ENCODE measurements at regions not wholly inside any gene's neighbourhood (a gene's known extent, or its start where the extent isn't known, plus 50 kb on each side); places are given as distances from the start of the nearest gene placed in this dataset.

- H3K27me3 Mint-ChIP-seq: peaks cover 16 to 31% (median 23%) of the 10 kb centered on the region in 5 donors
- no peaks in the 10 kb centered on the region for H3K4me1 Mint-ChIP-seq
- no peaks in the 10 kb centered on the region for H3K36me3 Mint-ChIP-seq
- POLR2A ChIA-PET: no interaction called here
- no peak overlapping the region for H3K27ac Mint-ChIP-seq
- ATAC-seq (no peak), DNase-seq (no peak)
- no peak overlapping the region for H3K4me3 Mint-ChIP-seq
- H3K9me3 Mint-ChIP-seq: peaks cover 0 to 10% (median 3%) of the 10 kb centered on the region in 9 donors
Measured at GRCh38 chr3:130619196-130619595, 102.2 kb downstream of the COL6A6 start.

- Mint-ChIP-seq H3K9me3 (peaks cover 0 to 8% (median 0%) of the 10 kb centered on the region in 9 donors), H3K4me1 (no peaks in the 10 kb centered on the region), H3K27ac (no peak overlapping the region), H3K27me3 (peaks cover 11 to 23% (median 18%) of the 10 kb centered on the region in 5 donors), H3K4me3 (no peak overlapping the region), H3K36me3 (no peaks in the 10 kb centered on the region)
- POLR2A ChIA-PET: no interaction called here
- no peak for DNase-seq
- no peak for ATAC-seq
Measured at GRCh38 chr3:130621824-130622223, 104.8 kb downstream of the COL6A6 start.

- H3K4me1 Mint-ChIP-seq: no peaks in the 10 kb centered on the region
- POLR2A ChIA-PET: no interaction called here
- peaks cover 0 to 20% (median 0%) of the 10 kb centered on the region in 9 donors for H3K9me3 Mint-ChIP-seq
Measured at GRCh38 chr3:130626049-130626448, 109.1 kb downstream of the COL6A6 start.

GRCh38 chr3:130627143-130627855, 110.3 kb downstream of the COL6A6 start:
- ATAC-seq (no peak), DNase-seq (no peak)
- Mint-ChIP-seq H3K27ac (no peak overlapping the region), H3K4me1 (no peaks in the 10 kb centered on the region), H3K27me3 (peaks cover 11 to 23% (median 14%) of the 10 kb centered on the region in 5 donors), H3K9me3 (peaks cover 0 to 20% (median 0%) of the 10 kb centered on the region in 9 donors), H3K4me3 (no peak overlapping the region), H3K36me3 (no peaks in the 10 kb centered on the region)
- POLR2A ChIA-PET: no interaction called here

More at GRCh38 chr3:130626049-130626448, 109.1 kb downstream of the COL6A6 start:
- DNase-seq: no peak
- ATAC-seq: no peak
- Mint-ChIP-seq H3K4me3 (no peak overlapping the region), H3K27me3 (peaks cover 11 to 23% (median 14%) of the 10 kb centered on the region in 5 donors), H3K27ac (no peak overlapping the region), H3K36me3 (no peaks in the 10 kb centered on the region)

GRCh38 chr3:130627882-130628281, 110.9 kb downstream of the COL6A6 start:
- no peak overlapping the region for H3K27ac Mint-ChIP-seq
- H3K36me3 Mint-ChIP-seq: no peaks in the 10 kb centered on the region
- H3K4me3 Mint-ChIP-seq: no peak overlapping the region
- DNase-seq (no peak), ATAC-seq (no peak)
- POLR2A ChIA-PET: no interaction called here
- no peaks in the 10 kb centered on the region for H3K4me1 Mint-ChIP-seq
- H3K27me3 Mint-ChIP-seq: peaks cover 11 to 17% (median 11%) of the 10 kb centered on the region in 5 donors
- peaks cover 0 to 20% (median 0%) of the 10 kb centered on the region in 9 donors for H3K9me3 Mint-ChIP-seq

Measured in naive thymus-derived CD8-positive, alpha-beta T cell (primary cell).